Mesendoderm (in vitro differentiated cells): ENCODE measurements at regions not wholly inside any gene's neighbourhood (a gene's known extent, or its start where the extent isn't known, plus 50 kb on each side); places are given as distances from the start of the nearest gene placed in this dataset.

Experiments used
- DNase-seq: peaks from one replicate; pipeline ENCODE4 v3.0.0; 2013
- H2AK5ac ChIP-seq: 2 replicates; pipeline ENCODE4 v1.6.1; 2013; ENCODE audit warnings: low read length, inconsistent platforms
- H2BK120ac ChIP-seq: 2 replicates; pipeline ENCODE4 v1.6.1; 2013; ENCODE audit warnings: low read depth, mild to moderate bottlenecking, low read length, moderate library complexity, mixed read lengths
- H2BK15ac ChIP-seq: replicated peaks from 2 replicates; pipeline ENCODE4 v1.6.1; 2013; ENCODE audit warnings: low read depth, mild to moderate bottlenecking, moderate library complexity
- H2BK5ac ChIP-seq: 2 replicates; pipeline ENCODE4 v1.6.1; 2013; ENCODE audit warnings: low read length, inconsistent platforms
- H3K18ac ChIP-seq: 2 replicates; pipeline ENCODE4 v1.6.1; 2013; ENCODE audit warnings: mild to moderate bottlenecking, low read length, mixed read lengths
- H3K23ac ChIP-seq: one replicate; pipeline ENCODE4 v1.6.1; 2013; ENCODE audit warnings: low read length
- H3K27ac ChIP-seq: 2 replicates; pipeline ENCODE4 v1.5.1; 2013; ENCODE audit warnings: low read depth, mild to moderate bottlenecking, inconsistent platforms, low read length, moderate library complexity
- H3K27me3 ChIP-seq: 2 replicates; pipeline ENCODE4 v1.6.1; 2013; ENCODE audit warnings: low read length, control low read depth, mild to moderate bottlenecking, inconsistent platforms; ENCODE audit not compliant: insufficient read depth, poor library complexity
- H3K36me3 ChIP-seq: 2 replicates; pipeline ENCODE4 v1.6.1; 2013; ENCODE audit warnings: low read length, inconsistent platforms; ENCODE audit not compliant: control insufficient read depth, insufficient read depth
- H3K4ac ChIP-seq: one replicate; pipeline ENCODE4 v1.6.1; 2013; ENCODE audit warnings: low read depth, mild to moderate bottlenecking, low read length, moderate library complexity
- H3K4me1 ChIP-seq: 2 replicates; pipeline ENCODE4 v1.6.1; 2013; ENCODE audit warnings: low read depth, low read length, inconsistent platforms; ENCODE audit not compliant: control insufficient read depth
- H3K4me2 ChIP-seq: 2 replicates; pipeline ENCODE4 v1.6.1; 2013; ENCODE audit warnings: low read length
- H3K4me3 ChIP-seq: 2 replicates; pipeline ENCODE4 v1.5.1; 2013; ENCODE audit warnings: mild to moderate bottlenecking, low read length
- H3K56ac ChIP-seq: one replicate; pipeline ENCODE4 v1.6.1; 2013; ENCODE audit warnings: low read length
- H3K79me1 ChIP-seq: 2 replicates; pipeline ENCODE4 v1.6.1; 2013; ENCODE audit warnings: low read length, inconsistent platforms
- H3K79me2 ChIP-seq: 2 replicates; pipeline ENCODE4 v1.6.1; 2013; ENCODE audit warnings: mild to moderate bottlenecking, low read length; ENCODE audit not compliant: control insufficient read depth, insufficient read depth
- H3K9ac ChIP-seq: 2 replicates; pipeline ENCODE4 v1.6.1; 2013; ENCODE audit warnings: low read length, inconsistent platforms
- H4K5ac ChIP-seq: one replicate; pipeline ENCODE4 v1.6.1; 2013; ENCODE audit warnings: low read length
- H4K8ac ChIP-seq: one replicate; pipeline ENCODE4 v1.6.1; 2013; ENCODE audit warnings: low read depth, mild to moderate bottlenecking, control low read depth, low read length, moderate library complexity
- WGBS: extraction: QIAGEN DNeasy Blood & Tissue Kit; methylation state at CpG from one replicate; pipeline ENCODE4 v1.1.7; 2013; ENCODE audit warnings: low lambda C conversion rate, missing lambda C conversion rate; ENCODE audit not compliant: insufficient coverage; ENCODE audit errors: extremely low coverage; 5-methylcytosine and 5-hydroxymethylcytosine counted together

DNA sequence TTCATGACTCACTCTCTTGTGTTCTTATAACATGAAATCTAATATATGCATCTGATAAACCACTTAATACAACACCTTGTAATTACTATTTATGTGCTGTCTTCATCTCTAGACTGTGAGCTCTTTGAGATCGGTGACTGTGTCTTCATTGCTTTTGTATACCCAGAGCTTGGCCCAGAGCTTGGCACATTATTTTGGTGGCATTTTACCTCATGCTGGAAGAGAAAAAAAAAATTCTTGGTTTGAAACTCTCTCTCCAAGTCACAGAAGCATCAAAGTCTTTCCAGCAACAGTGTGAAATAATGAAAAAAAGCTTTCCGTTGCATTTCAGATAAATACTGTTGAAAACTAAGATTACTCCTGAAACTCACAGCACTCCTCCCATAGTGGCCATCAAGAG lies 451.6 kb downstream of the NUF2 start:
- peaks cover 5% of the 10 kb centered on the region for H3K4me1 ChIP-seq
- no CpG with 5 or more reads among the region's 2 CpGs for WGBS
- H3K79me2 ChIP-seq = no peaks in the 10 kb centered on the region

DNA sequence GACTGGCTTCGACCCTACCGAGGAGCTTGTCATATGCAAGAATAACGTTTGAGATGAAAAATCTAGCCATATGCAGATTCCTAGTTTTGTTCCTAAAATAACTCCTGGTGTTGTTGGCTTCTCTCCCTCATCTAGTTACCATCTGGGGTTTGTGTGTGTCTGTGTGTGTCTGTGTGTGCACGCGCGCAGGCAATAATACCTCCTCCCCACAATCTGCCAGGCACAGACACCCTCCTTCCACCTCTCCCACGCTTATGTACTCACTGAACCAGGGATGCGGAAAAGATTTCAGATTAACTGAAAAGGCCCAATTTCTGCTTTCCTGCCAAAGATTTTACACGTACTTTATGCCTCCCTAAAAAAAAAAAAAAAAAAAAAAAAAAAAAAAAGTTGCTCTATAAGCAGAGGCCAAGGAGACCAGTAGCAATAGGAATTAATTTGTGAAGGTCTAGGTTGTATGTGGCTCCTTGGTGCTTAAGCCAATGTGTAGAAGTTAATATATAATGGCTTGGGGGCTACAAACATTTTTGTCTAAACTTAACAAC lies 452.7 kb downstream of the NUF2 start:
- Histone ChIP-seq H3K79me1 (no peaks in the 10 kb centered on the region), H3K27me3 (no peaks in the 10 kb centered on the region), H3K27ac (no peak overlapping the region), H3K36me3 (no peaks in the 10 kb centered on the region), H4K5ac (no peak overlapping the region), H3K4me2 (no peak overlapping the region), H3K56ac (no peak overlapping the region), H3K4me3 (no peak overlapping the region), H2BK5ac (no peak overlapping the region), H3K18ac (no peak overlapping the region), H3K4me1 (peaks cover 5% of the 10 kb centered on the region), H3K4ac (no peak overlapping the region), H2BK120ac (no peak overlapping the region), H4K8ac (no peak overlapping the region), H3K23ac (no peak overlapping the region), H3K79me2 (no peaks in the 10 kb centered on the region), H3K9ac (no peak overlapping the region), H2AK5ac (no peak overlapping the region), H2BK15ac (peak overlapping the region; percentile 92)
- no peak for DNase-seq
- no CpG with 5 or more reads among the region's 9 CpGs for WGBS

More for the DNA sequence above, 451.6 kb downstream of the NUF2 start:
- Histone ChIP-seq H3K4me3 (no peak overlapping the region), H3K9ac (no peak overlapping the region), H4K5ac (no peak overlapping the region), H3K23ac (no peak overlapping the region), H2AK5ac (no peak overlapping the region), H3K27ac (no peak overlapping the region), H3K36me3 (no peaks in the 10 kb centered on the region), H3K4me2 (no peak overlapping the region), H2BK15ac (no peak overlapping the region), H2BK5ac (no peak overlapping the region), H4K8ac (no peak overlapping the region), H3K56ac (no peak overlapping the region), H2BK120ac (no peak overlapping the region), H3K18ac (no peak overlapping the region), H3K4ac (no peak overlapping the region), H3K27me3 (no peaks in the 10 kb centered on the region), H3K79me1 (no peaks in the 10 kb centered on the region)
- no peak for DNase-seq

DNA sequence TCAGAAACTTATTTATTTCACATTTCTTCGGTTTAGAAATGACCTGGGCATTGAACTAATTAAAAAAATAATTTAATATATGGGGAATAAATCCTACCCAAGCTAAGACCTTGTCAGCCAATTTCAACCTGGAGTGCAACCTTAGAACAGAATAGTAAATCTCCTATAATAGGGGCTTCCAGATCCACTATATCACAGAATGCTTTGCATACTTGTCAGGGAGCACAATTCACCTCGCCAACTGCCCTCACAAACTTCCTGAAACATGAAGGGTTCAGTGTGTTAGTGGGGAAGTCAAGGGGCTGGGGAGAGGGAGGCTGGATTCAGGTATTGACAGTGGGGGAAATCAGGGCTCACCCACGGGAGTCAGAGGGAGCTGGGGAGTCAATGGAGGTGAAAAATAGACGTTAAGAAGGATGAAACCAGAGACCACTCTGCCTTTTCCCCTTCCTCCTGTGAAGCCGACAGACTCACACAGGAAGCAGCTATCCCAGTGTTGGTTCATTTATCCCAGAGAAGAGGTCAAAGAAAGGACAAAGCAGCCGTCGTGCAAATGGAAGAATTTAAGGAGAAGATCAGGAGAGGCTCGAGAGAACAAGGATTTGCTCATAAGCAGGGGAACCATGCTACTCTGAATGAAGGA lies 453.3 kb downstream of the NUF2 start:
- Histone ChIP-seq H3K23ac (no peak overlapping the region), H3K56ac (peak overlapping the region; percentile 65)
- WGBS = no CpG with 5 or more reads among the region's 8 CpGs

DNA sequence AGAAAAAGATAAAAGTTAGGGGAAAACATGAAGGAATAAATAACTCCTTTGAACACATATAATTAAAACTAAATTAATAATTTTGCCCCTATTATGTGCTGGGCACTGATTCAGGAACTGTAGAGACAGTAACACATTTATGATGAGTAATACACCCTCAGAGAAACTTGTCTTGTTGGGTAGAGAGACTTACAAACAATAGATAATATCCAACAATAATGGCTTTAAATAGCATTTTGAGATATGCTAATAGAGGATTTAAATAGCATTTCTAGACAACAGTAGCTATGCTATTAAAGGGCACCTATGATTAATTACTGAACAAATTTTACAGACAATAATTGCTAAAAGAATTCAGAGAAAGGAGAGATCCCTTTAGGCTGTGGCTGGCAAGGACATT lies 455.5 kb downstream of the NUF2 start:
- H3K4me2 ChIP-seq = no peak overlapping the region
- H3K4ac ChIP-seq = no peak overlapping the region
- no peak overlapping the region for H3K9ac ChIP-seq
- no peak overlapping the region for H4K5ac ChIP-seq
- no peak overlapping the region for H3K18ac ChIP-seq
- no peak overlapping the region for H2BK15ac ChIP-seq
- no peaks in the 10 kb centered on the region for H3K79me2 ChIP-seq
- no peak overlapping the region for H4K8ac ChIP-seq
- H2BK5ac ChIP-seq = no peak overlapping the region
- no peak overlapping the region for H2BK120ac ChIP-seq
- H2AK5ac ChIP-seq = no peak overlapping the region
- H3K27ac ChIP-seq = no peak overlapping the region
- no peaks in the 10 kb centered on the region for H3K79me1 ChIP-seq
- no peak overlapping the region for H3K56ac ChIP-seq
- H3K4me1 ChIP-seq = peaks cover 5% of the 10 kb centered on the region
- H3K27me3 ChIP-seq = no peaks in the 10 kb centered on the region
- H3K23ac ChIP-seq = no peak overlapping the region
- DNase-seq = no peak
- H3K4me3 ChIP-seq = no peak overlapping the region
- no peaks in the 10 kb centered on the region for H3K36me3 ChIP-seq

More for the DNA sequence above, 453.3 kb downstream of the NUF2 start:
- Histone ChIP-seq H3K27ac (no peak overlapping the region), H3K4me1 (peaks cover 5% of the 10 kb centered on the region), H3K79me1 (no peaks in the 10 kb centered on the region), H3K36me3 (no peaks in the 10 kb centered on the region), H3K27me3 (no peaks in the 10 kb centered on the region), H3K4me2 (no peak overlapping the region), H3K9ac (no peak overlapping the region), H2BK15ac (no peak overlapping the region), H2BK120ac (no peak overlapping the region), H3K79me2 (no peaks in the 10 kb centered on the region), H3K4ac (no peak overlapping the region), H2BK5ac (no peak overlapping the region), H4K5ac (peak overlapping the region; percentile 6), H3K4me3 (no peak overlapping the region), H3K18ac (peak overlapping the region; percentile 12), H4K8ac (no peak overlapping the region), H2AK5ac (no peak overlapping the region)
- peak; percentile 35 for DNase-seq

DNA sequence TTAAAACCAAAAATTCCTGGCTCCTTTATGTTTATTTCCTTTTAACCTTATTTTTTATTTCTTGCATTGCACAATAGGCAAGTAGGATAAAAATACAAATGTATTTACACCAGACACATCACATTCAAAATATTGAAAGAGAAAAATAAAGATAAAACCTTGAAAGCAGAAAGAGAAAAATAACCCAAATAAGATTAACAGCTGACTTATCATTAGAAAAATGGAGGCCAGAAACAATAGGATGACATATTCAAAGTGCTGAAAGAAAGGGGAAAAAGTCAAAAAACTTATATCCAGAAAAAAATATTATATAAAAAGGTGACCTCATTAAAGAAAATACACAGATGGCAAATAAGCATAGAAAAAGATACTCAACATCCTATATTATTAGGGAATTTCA lies 459.4 kb downstream of the NUF2 start:
- Histone ChIP-seq H4K5ac (no peak overlapping the region), H3K27ac (no peak overlapping the region), H3K4me3 (no peak overlapping the region), H3K36me3 (no peaks in the 10 kb centered on the region), H4K8ac (no peak overlapping the region), H2AK5ac (no peak overlapping the region), H3K79me2 (no peaks in the 10 kb centered on the region), H3K79me1 (no peaks in the 10 kb centered on the region), H3K56ac (no peak overlapping the region), H3K23ac (no peak overlapping the region), H3K4me1 (no peaks in the 10 kb centered on the region), H3K18ac (no peak overlapping the region), H3K27me3 (no peaks in the 10 kb centered on the region), H2BK15ac (no peak overlapping the region), H3K9ac (no peak overlapping the region), H2BK5ac (no peak overlapping the region), H3K4ac (no peak overlapping the region), H2BK120ac (no peak overlapping the region), H3K4me2 (no peak overlapping the region)
- DNase-seq = no peak

DNA sequence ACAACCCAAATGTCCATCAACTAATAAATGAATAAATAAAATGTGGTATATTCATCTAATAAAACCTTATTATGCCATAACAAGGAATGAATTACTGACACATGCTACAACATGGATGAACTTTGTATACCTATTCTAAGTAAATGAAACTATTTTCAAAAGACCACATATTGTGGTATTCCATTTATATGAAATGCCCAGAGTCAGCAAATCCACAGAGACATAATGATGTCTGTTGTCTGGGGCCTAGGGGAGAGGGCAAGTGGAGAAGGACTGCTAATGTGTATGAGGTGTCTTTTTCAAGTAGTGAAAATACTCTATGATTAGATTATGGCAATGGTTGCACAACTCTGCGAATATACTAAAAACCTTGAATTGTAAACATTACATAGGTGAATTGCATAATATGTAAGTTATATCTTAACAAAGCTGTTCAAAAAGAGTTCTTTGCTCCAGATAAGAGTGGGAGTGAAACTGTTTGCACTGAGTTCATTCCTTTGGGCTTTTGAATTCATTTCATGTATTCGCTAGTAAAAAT lies 464.2 kb downstream of the NUF2 start:
- H3K9ac ChIP-seq = no peak overlapping the region
- H3K56ac ChIP-seq = no peak overlapping the region
- no peak overlapping the region for H3K4me3 ChIP-seq
- no peak overlapping the region for H2BK5ac ChIP-seq
- no peaks in the 10 kb centered on the region for H3K79me1 ChIP-seq
- no peak for DNase-seq
- H2BK120ac ChIP-seq = no peak overlapping the region
- no peak overlapping the region for H3K27ac ChIP-seq
- H3K79me2 ChIP-seq = no peaks in the 10 kb centered on the region
- H2AK5ac ChIP-seq = no peak overlapping the region
- H4K5ac ChIP-seq = no peak overlapping the region
- no peaks in the 10 kb centered on the region for H3K4me1 ChIP-seq
- H2BK15ac ChIP-seq = no peak overlapping the region
- WGBS = no CpG with 5 or more reads among the region's 2 CpGs
- no peak overlapping the region for H3K4ac ChIP-seq
- no peak overlapping the region for H3K23ac ChIP-seq
- no peaks in the 10 kb centered on the region for H3K36me3 ChIP-seq
- H4K8ac ChIP-seq = no peak overlapping the region
- H3K27me3 ChIP-seq = no peaks in the 10 kb centered on the region
- no peak overlapping the region for H3K4me2 ChIP-seq
- no peak overlapping the region for H3K18ac ChIP-seq
